WI38 (cell line): ENCODE measurements at regions not wholly inside any gene's neighbourhood (a gene's known extent, or its start where the extent isn't known, plus 50 kb on each side); places are given as distances from the start of the nearest gene placed in this dataset.

Experiments used
- H3K4me3 ChIP-seq: 2 replicates; pipeline ENCODE4 v1.5.1; 2011; ENCODE audit warnings: low read depth, mild to moderate bottlenecking, control low read depth, low read length
- TF ChIP-seq, protein P1 (sequence below): IDR thresholded peaks from 2 replicates; pipeline ENCODE4 v1.5.1; 2012; ENCODE audit warnings: low read depth, mild to moderate bottlenecking, control low read depth, low read length

DNA sequence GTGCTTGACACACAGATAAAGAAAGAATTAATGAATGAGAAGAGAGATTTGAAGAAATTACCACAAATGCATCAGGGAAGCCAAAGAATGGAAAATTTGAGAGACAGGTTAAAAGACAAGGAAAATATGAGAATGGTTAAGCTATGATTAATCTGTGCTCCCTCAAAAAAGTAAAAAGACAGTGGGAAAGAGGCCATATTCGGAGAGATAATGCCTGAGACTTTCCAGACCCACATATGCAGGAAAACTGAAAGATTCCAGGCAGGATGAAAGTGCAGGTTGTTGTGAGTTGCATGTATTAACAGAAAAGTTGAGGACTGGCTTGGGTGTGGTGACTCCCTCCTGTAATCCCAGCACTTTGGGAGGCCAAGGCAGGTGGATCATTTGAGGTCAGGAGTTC lies 302.3 kb downstream of the UACA start:
- TF ChIP-seq, protein P1, sequence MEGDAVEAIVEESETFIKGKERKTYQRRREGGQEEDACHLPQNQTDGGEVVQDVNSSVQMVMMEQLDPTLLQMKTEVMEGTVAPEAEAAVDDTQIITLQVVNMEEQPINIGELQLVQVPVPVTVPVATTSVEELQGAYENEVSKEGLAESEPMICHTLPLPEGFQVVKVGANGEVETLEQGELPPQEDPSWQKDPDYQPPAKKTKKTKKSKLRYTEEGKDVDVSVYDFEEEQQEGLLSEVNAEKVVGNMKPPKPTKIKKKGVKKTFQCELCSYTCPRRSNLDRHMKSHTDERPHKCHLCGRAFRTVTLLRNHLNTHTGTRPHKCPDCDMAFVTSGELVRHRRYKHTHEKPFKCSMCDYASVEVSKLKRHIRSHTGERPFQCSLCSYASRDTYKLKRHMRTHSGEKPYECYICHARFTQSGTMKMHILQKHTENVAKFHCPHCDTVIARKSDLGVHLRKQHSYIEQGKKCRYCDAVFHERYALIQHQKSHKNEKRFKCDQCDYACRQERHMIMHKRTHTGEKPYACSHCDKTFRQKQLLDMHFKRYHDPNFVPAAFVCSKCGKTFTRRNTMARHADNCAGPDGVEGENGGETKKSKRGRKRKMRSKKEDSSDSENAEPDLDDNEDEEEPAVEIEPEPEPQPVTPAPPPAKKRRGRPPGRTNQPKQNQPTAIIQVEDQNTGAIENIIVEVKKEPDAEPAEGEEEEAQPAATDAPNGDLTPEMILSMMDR: no peak
- H3K4me3 ChIP-seq: no peak overlapping the region

DNA sequence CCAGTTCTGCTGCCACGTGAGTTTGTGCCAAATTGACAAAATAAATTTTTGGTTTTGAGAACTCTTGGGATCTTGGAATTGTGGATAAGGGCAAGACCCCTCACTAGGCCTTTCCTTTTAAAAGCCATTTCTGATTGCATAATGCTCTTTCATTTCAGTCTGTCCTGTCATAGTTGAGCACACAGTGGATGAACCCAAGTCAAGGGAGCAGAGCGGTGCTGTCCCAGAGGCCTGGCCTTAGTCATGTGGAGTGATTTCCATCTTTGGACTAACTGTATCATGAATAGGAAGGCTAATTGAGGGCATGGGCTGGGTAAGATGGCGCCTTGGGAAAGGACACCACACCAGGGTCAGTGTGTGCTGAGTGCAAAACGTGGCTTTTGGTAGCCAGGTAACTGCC lies 304.0 kb downstream of the UACA start:
- TF ChIP-seq, protein P1: no peak
- no peak overlapping the region for H3K4me3 ChIP-seq

DNA sequence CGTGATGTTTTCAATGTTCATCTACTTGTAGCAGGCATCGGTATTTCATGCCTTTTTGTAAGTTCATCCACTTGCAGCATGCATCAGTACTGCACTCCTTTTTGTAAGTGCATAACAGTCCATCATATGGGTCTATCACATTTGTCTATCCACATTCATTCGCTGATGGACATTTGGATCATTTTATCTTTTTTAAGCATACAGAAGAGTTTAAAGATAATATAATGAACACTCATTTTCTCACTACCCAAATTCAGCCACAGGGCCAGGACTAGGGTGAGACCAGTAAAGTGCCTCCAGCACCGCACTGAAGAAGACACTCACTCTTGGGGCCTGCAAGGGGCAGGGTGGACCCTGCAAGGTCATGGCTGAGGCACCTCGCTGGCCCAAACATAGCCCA lies 309.6 kb downstream of the UACA start:
- no peak overlapping the region for H3K4me3 ChIP-seq
- TF ChIP-seq, protein P1: no peak

DNA sequence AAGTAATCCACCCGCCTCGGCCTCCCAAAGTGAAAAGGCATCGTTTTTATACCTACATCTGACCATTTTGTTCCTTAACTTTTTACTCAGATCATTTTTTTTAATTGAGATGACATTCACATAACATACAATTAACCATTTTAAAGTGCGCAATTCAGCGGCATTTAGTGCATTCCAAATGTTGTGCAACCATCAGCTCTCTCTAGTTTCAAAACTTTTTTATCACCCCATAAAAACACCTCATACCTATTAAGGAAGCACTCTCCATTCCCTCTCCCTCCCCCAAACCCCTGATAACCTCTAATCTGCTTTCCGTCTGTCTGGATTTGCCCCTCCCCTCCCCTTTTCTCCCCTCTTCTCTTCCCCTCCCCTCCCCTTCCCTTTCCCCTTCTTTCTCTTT lies 310.1 kb downstream of the UACA start:
- H3K4me3 ChIP-seq: no peak overlapping the region
- TF ChIP-seq, protein P1: no peak

DNA sequence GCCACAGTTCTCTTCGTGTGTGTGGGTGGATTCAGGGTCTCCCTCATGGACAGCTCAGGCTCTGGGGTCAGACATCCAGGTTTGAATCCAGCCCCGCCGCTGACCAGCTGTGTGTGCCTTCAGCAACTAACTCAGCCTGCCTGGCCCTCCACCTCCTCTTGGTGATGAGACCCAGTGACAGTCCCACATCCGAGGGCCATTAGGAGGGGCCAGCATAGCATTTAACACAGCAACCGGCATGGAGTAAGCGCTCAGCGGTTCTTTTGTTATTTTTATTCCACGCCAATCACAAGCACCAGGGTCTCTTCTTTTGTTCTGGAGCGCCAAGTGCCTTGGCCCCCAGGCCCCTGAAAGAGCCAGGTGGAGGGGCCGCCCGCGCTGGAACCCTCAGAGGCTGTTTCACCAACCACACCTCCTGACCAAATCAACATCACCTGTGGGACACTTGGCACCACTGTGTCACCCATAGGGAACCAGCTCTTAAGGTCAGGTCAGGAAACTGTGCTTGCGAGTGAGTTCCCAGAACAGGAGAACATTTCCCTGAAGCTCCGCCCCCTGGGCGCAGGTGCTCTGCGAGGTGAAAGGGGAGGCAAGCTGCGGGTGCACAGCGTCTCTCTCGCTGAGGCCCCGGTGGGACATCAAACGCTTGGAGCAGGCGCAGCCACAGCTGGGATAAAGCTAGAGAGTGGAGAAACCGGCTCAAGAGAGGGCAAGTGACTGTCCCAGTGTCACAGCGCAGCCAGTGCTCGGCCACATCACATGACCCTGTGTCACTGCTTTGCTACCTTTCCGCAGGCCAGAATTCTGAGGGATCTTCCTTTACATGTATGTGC lies 311.3 kb downstream of the UACA start:
- H3K4me3 ChIP-seq: no peak overlapping the region
- TF ChIP-seq, protein P1: no peak

DNA sequence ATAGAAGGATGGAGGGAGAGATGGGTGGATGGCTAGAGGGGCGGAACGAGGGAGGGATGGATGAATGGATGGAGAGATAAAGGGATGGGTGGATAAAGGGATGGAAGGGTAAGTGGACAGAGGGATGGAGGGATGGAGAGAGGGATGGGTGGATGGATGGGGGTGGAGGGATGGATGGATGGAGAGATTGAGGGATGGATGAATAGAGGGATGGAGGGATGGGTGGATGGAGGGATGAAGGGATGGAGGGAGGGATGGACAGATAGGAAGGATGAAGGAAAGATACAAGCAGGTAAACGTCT lies 313.3 kb downstream of the UACA start:
- TF ChIP-seq, protein P1: no peak
- no peak overlapping the region for H3K4me3 ChIP-seq

DNA sequence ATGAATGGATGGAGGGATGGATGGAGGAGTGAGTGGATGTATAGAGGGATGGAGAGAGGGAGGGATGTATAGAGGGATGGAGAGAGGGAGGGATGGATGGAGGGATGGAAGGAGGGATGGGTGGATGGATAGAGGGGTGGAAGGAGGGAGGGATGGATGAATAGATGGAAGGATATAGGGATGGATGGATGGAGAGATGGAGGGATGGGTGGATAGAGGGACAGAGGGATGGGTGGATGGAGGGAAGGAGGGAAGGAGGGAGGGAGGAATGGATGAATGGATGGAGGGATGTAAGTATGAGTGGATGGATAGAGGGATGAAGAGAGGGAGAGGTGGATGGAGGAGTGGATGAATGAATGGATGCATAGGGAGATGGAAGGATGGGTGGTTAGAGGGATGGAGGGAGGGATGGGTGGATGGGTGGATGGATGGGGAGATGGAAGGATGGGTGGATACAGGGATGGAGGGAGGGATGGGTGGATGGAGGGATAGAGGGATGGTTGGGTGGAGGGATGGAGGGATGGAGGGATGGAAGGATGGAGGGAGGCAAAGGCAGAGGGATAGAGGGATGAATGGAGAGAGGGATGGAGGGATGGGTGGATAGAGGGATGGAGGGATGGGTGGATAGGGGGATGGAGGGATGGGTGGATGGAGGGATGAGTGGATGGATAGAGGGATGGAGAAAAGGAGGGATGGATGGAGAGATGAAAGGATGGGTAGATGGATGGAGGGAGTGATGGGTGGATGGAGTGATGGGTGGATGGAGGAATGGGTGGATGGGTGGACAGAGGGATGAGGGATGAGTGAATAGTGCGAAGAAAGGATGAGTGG lies 313.8 kb downstream of the UACA start:
- TF ChIP-seq, protein P1: no peak
- H3K4me3 ChIP-seq: no peak overlapping the region
